ENCODE measurements at regions not wholly inside any gene's neighbourhood (a gene's known extent, or its start where the extent isn't known, plus 50 kb on each side); places are given as distances from the start of the nearest gene placed in this dataset.
A peak's percentile ranks its signal among the peaks of the same experiment; 100 is the strongest.

- no peak for DNase-seq (ENCODE audit: low read depth in 4 of 4, low spot score in 2 of 4)
Observed at GRCh38 chr3:76859596-76859995, 180.3 kb upstream of the ROBO2 start.

DNA sequence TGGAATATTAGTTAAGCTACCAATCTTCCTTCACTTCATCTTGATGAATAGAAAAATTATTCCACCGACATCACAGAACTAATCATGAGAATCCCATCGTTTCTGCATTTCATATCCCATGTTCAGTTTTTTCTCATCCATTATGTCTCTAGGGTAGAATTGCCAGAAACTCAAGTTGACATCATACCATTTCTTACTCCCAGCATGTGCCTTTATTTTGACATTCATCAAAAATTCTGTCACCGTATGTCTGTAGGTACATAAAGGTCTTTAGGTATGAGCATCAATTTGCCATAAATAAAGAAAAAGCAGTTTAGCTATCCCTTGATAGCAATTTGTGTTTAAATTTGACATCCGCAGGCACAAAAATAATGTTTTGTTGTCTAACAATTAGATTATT is 175.5 kb upstream of the ROBO2 start:
- DNase-seq (ENCODE audit: low read depth in 4 of 4, low spot score in 2 of 4): no peak

DNA sequence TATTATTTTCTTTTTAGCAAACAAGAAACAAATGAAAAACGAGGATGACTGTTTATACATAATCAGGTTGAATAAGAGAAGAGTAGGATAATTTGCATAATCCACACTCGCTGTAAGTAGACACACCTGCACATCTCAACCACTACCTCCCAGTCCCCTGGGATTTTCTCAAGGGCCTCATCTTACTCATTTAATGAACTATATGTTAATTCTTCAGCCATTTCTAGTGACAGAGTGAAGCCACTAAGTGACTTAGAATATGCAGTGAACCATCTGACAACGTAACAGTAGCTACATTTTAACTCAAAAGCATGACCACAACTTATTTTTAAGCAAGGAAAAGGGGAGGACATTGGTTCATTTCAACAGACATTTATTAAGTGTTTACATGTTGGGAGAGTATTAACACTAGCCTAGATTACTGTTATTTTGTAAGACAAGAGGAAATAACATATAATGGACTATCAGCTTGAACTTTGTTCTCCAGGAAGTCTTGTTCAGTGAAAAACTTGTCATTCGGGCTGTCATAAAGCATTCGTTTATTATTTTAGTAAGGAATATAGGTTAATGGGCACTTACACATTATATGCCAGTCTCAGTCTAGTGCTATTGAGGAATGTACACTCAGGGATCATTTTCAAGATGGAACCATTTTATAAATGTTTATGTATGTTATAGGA is 173.0 kb upstream of the ROBO2 start:
- no peak for DNase-seq (ENCODE audit: low read depth in 4 of 4, low spot score in 2 of 4)

GRCh38 chr3:76869726-76870384 is 170.0 kb upstream of the ROBO2 start:
- DNase-seq (ENCODE audit: low read depth in 4 of 4, low spot score in 2 of 4): no peak

DNA sequence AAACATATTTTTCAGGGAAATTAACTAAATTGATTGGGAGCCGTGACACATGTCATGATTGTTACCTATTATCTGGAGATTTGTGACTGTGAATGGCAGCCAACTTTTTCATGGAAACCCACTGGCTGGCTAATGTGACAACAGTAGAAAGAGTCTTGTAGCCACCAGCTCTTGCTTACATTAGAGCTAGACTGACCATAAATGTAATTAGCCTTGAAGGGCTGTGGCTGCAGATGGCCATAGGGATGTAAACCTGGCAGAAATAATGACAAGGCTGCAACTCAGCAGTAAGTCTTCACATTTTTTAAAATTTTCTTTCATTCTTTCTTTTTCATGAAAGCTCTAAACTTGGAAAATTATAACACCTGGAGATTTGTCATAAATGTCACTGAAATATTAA is 168.2 kb upstream of the ROBO2 start:
- no peak for DNase-seq (ENCODE audit: low read depth in 4 of 4, low spot score in 2 of 4)

GRCh38 chr3:76872999-76873398 is 166.9 kb upstream of the ROBO2 start:
- no peak for DNase-seq (ENCODE audit: low read depth in 4 of 4, low spot score in 2 of 4)

GRCh38 chr3:76873532-76874242 is 166.2 kb upstream of the ROBO2 start:
- DNase-seq (ENCODE audit: low read depth in 4 of 4, low spot score in 2 of 4): peak in 2 of 4 donors; percentile 23 to 33

GRCh38 chr3:76879959-76880358 is 159.9 kb upstream of the ROBO2 start:
- no peak for DNase-seq (ENCODE audit: low read depth in 4 of 4, low spot score in 2 of 4)

- DNase-seq (ENCODE audit: low read depth in 4 of 4, low spot score in 2 of 4): no peak
Observed at GRCh38 chr3:76886761-76887500, 153.0 kb upstream of the ROBO2 start.

DNA sequence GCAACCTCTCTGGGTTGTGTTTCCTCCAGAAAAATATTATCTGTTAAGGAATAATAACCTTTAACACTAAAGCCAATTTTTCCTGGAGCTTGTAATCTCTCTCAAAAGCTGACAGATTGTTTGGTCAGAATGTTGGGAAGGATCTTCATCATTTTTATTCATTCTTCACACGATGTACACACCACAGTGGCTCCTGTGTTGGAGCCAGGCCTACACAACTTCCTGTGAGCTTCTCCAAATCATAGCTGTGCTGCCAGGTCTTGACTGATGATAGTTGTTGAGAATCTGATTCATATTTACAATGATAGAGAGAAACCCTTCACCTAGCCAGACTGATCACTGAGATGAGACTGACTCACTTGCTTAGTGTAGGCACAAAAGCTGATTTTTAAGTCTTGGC is 151.0 kb upstream of the ROBO2 start:
- no peak for DNase-seq (ENCODE audit: low read depth in 4 of 4, low spot score in 2 of 4)

- DNase-seq (ENCODE audit: low read depth in 4 of 4, low spot score in 2 of 4): no peak
Observed at GRCh38 chr3:76889911-76890310, 150.0 kb upstream of the ROBO2 start.

- no peak for DNase-seq (ENCODE audit: low read depth in 4 of 4, low spot score in 2 of 4)
Observed at GRCh38 chr3:76897076-76897475, 142.8 kb upstream of the ROBO2 start.

- DNase-seq (ENCODE audit: low read depth in 4 of 4, low spot score in 2 of 4): no peak
Observed at GRCh38 chr3:76900596-76900995, 139.3 kb upstream of the ROBO2 start.

- DNase-seq (ENCODE audit: low read depth in 4 of 4, low spot score in 2 of 4): no peak
Observed at GRCh38 chr3:76908156-76908555, 131.7 kb upstream of the ROBO2 start.

- peak; percentile 28 to 69 (median 62) for DNase-seq (ENCODE audit: low read depth in 4 of 4, low spot score in 2 of 4)
Observed at GRCh38 chr3:76912841-76913383, 127.0 kb upstream of the ROBO2 start.

DNA sequence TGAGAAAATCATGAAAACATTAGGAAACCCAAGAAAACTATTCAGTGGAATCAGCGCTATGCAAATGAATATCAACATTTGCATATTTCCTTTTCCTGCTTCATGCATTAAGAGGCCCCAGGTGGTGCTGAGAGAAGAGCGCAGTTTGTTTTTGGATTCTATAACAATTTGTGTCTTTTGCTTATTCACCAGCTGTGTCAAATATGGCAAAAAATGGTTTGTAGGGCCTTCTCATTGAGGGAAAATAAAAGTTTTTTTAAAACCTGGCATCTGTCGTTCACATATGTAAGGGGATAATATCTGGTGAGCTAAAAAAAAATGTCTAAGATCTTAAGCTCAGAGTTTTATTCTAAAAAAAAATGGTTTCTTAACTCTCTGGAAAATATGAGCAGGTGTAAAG is 122.5 kb upstream of the ROBO2 start:
- no peak for DNase-seq (ENCODE audit: low read depth in 4 of 4, low spot score in 2 of 4)

DNA sequence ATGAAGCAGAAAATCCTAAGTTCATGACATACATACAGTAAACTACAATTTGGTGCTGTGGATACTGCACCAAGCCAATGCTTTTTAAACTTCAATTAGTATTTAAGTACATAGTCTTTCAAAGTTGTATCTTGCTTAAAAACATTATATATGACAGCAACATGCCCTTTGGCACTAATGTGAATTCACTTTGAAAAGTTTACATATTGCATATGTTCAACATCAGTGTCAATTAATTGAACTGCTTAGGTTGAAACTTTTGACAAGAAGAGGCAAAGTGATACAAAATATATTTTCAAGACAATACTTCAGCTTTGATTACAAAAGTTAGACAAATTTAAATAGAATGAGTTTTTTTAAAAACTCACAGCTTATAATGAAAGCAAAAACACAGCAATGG is 119.4 kb upstream of the ROBO2 start:
- no peak for DNase-seq (ENCODE audit: low read depth in 4 of 4, low spot score in 2 of 4)

GRCh38 chr3:76923485-76923884 is 116.4 kb upstream of the ROBO2 start:
- DNase-seq (ENCODE audit: low read depth in 4 of 4, low spot score in 2 of 4): no peak

DNA sequence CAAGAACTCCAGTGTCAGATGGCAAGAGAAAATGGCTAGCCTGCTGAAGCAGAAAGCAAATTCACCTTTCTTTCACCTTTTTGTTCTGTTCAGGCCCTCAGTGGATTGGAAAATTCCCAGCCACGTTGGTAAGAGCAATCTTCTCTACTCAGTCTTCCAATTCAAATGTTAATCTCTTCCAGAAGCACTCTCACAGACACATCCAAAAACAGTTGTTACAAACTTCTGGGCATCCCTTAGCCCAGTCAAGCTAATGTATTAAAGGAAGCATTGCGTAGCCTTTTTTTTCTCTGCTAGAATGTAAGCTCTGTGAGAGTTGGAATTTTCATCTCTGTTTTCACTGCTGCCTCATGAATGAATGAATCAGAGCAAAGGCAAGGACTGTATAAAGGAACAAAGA is 109.2 kb upstream of the ROBO2 start:
- DNase-seq (ENCODE audit: low read depth in 4 of 4, low spot score in 2 of 4): no peak

DNA sequence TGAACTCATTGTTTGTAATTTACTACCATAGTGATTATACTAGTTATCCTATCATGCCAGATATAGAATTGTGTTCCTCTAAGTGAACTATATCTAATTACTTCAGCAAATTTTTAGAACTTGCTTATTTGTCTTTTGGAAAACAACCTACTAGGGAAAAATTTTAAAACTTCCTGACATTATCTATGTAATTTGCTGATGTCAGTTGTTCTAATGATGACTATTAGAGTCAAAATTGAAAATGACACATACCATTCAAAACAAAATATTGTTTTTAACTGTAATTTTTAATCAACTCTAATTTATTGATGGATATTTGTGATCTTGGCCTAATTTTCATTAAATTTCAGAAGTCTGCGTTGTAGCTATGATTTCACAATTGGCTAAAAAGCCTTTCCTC is 106.7 kb upstream of the ROBO2 start:
- no peak for DNase-seq (ENCODE audit: low read depth in 4 of 4, low spot score in 2 of 4)

GRCh38 chr3:76938962-76939361 is 100.9 kb upstream of the ROBO2 start:
- no peak for DNase-seq (ENCODE audit: low read depth in 4 of 4, low spot score in 2 of 4)

Data from left renal cortex interstitium (tissue), 4 donors.